ENCODE measurements at regions not wholly inside any gene's neighbourhood (a gene's known extent, or its start where the extent isn't known, plus 50 kb on each side); places are given as distances from the start of the nearest gene placed in this dataset.

- no peaks in the 10 kb centered on the region for H3K9me3 ChIP-seq (ENCODE audit: control insufficient read depth in 2 of 2, insufficient read depth in 1 of 2, low read depth in 1 of 2, low read length in 1 of 2)
- 84 to 85% methylated on average over 4 of the region's 4 CpGs for WGBS, 2 donors
- H3K27ac ChIP-seq (ENCODE audit: low read depth in 2 of 2, low read length in 1 of 2) = no peak overlapping the region
- H3K4me3 ChIP-seq (ENCODE audit: low read depth in 1 of 2, low read length in 2 of 2) = no peak overlapping the region
- H3K27me3 ChIP-seq (ENCODE audit: control insufficient read depth in 1 of 2, insufficient read depth in 2 of 2, low read length in 2 of 2) = no peaks in the 10 kb centered on the region
- no peaks in the 10 kb centered on the region for H3K36me3 ChIP-seq (ENCODE audit: control insufficient read depth in 2 of 2, insufficient read depth in 2 of 2, low read length in 1 of 2)
- peaks cover 0 to 3% of the 10 kb centered on the region in 2 donors for H3K4me1 ChIP-seq (ENCODE audit: control insufficient read depth in 2 of 2, insufficient read depth in 2 of 2, low read length in 1 of 2)
Measured at GRCh38 chr10:111474786-111475185, 398.0 kb downstream of the ADRA2A start.

- Histone ChIP-seq H3K36me3 (ENCODE audit: control insufficient read depth in 2 of 2, insufficient read depth in 2 of 2, low read length in 1 of 2) (no peaks in the 10 kb centered on the region), H3K27ac (ENCODE audit: low read depth in 2 of 2, low read length in 1 of 2) (no peak overlapping the region), H3K9me3 (ENCODE audit: control insufficient read depth in 2 of 2, insufficient read depth in 1 of 2, low read depth in 1 of 2, low read length in 1 of 2) (no peaks in the 10 kb centered on the region), H3K4me1 (ENCODE audit: control insufficient read depth in 2 of 2, insufficient read depth in 2 of 2, low read length in 1 of 2) (peaks cover 1 to 3% of the 10 kb centered on the region in 2 donors), H3K4me3 (ENCODE audit: low read depth in 1 of 2, low read length in 2 of 2) (no peak overlapping the region), H3K27me3 (ENCODE audit: control insufficient read depth in 1 of 2, insufficient read depth in 2 of 2, low read length in 2 of 2) (no peaks in the 10 kb centered on the region)
- 59 to 65% methylated on average over 4 of the region's 4 CpGs for WGBS, 2 donors
Measured at GRCh38 chr10:111475720-111476119, 398.9 kb downstream of the ADRA2A start.

GRCh38 chr10:111478651-111479050, 401.8 kb downstream of the ADRA2A start:
- Histone ChIP-seq H3K27me3 (ENCODE audit: control insufficient read depth in 1 of 2, insufficient read depth in 2 of 2, low read length in 2 of 2) (no peaks in the 10 kb centered on the region), H3K36me3 (ENCODE audit: control insufficient read depth in 2 of 2, insufficient read depth in 2 of 2, low read length in 1 of 2) (no peaks in the 10 kb centered on the region), H3K4me3 (ENCODE audit: low read depth in 1 of 2, low read length in 2 of 2) (no peak overlapping the region), H3K4me1 (ENCODE audit: control insufficient read depth in 2 of 2, insufficient read depth in 2 of 2, low read length in 1 of 2) (peaks cover 2 to 7% of the 10 kb centered on the region in 2 donors), H3K27ac (ENCODE audit: low read depth in 2 of 2, low read length in 1 of 2) (no peak overlapping the region), H3K9me3 (ENCODE audit: control insufficient read depth in 2 of 2, insufficient read depth in 1 of 2, low read depth in 1 of 2, low read length in 1 of 2) (no peaks in the 10 kb centered on the region)
- WGBS, 2 donors = 71 to 76% methylated on average over 3 of the region's 3 CpGs

- Histone ChIP-seq H3K4me3 (ENCODE audit: low read depth in 1 of 2, low read length in 2 of 2) (no peak overlapping the region), H3K36me3 (ENCODE audit: control insufficient read depth in 2 of 2, insufficient read depth in 2 of 2, low read length in 1 of 2) (no peaks in the 10 kb centered on the region), H3K4me1 (ENCODE audit: control insufficient read depth in 2 of 2, insufficient read depth in 2 of 2, low read length in 1 of 2) (peaks cover 2 to 4% of the 10 kb centered on the region in 2 donors), H3K9me3 (ENCODE audit: control insufficient read depth in 2 of 2, insufficient read depth in 1 of 2, low read depth in 1 of 2, low read length in 1 of 2) (no peaks in the 10 kb centered on the region), H3K27me3 (ENCODE audit: control insufficient read depth in 1 of 2, insufficient read depth in 2 of 2, low read length in 2 of 2) (no peaks in the 10 kb centered on the region), H3K27ac (ENCODE audit: low read depth in 2 of 2, low read length in 1 of 2) (no peak overlapping the region)
- WGBS, 2 donors = 89 to 92% methylated on average over 2 of the region's 2 CpGs
Measured at GRCh38 chr10:111479966-111480365, 403.1 kb downstream of the ADRA2A start.

- H3K36me3 ChIP-seq (ENCODE audit: control insufficient read depth in 2 of 2, insufficient read depth in 2 of 2, low read length in 1 of 2) = no peaks in the 10 kb centered on the region
- H3K9me3 ChIP-seq (ENCODE audit: control insufficient read depth in 2 of 2, insufficient read depth in 1 of 2, low read depth in 1 of 2, low read length in 1 of 2) = no peaks in the 10 kb centered on the region
- 55 to 64% methylated on average over 5 of the region's 5 CpGs for WGBS, 2 donors
- H3K27me3 ChIP-seq (ENCODE audit: control insufficient read depth in 1 of 2, insufficient read depth in 2 of 2, low read length in 2 of 2) = no peaks in the 10 kb centered on the region
- peaks cover 2 to 4% of the 10 kb centered on the region in 2 donors for H3K4me1 ChIP-seq (ENCODE audit: control insufficient read depth in 2 of 2, insufficient read depth in 2 of 2, low read length in 1 of 2)
- H3K27ac ChIP-seq (ENCODE audit: low read depth in 2 of 2, low read length in 1 of 2) = no peak overlapping the region
- no peak overlapping the region for H3K4me3 ChIP-seq (ENCODE audit: low read depth in 1 of 2, low read length in 2 of 2)
Measured at GRCh38 chr10:111481261-111481826, 404.5 kb downstream of the ADRA2A start.

GRCh38 chr10:111481866-111482265, 405.0 kb downstream of the ADRA2A start:
- no peaks in the 10 kb centered on the region for H3K36me3 ChIP-seq (ENCODE audit: control insufficient read depth in 2 of 2, insufficient read depth in 2 of 2, low read length in 1 of 2)
- no peaks in the 10 kb centered on the region for H3K27me3 ChIP-seq (ENCODE audit: control insufficient read depth in 1 of 2, insufficient read depth in 2 of 2, low read length in 2 of 2)
- H3K4me3 ChIP-seq (ENCODE audit: low read depth in 1 of 2, low read length in 2 of 2) = no peak overlapping the region
- whole genome bisulfite sequencing, 2 donors = 77 to 82% methylated on average over 2 of the region's 2 CpGs
- peaks cover 2 to 4% of the 10 kb centered on the region in 2 donors for H3K4me1 ChIP-seq (ENCODE audit: control insufficient read depth in 2 of 2, insufficient read depth in 2 of 2, low read length in 1 of 2)
- no peaks in the 10 kb centered on the region for H3K9me3 ChIP-seq (ENCODE audit: control insufficient read depth in 2 of 2, insufficient read depth in 1 of 2, low read depth in 1 of 2, low read length in 1 of 2)
- no peak overlapping the region for H3K27ac ChIP-seq (ENCODE audit: low read depth in 2 of 2, low read length in 1 of 2)

GRCh38 chr10:111482621-111483216, 405.9 kb downstream of the ADRA2A start:
- H3K4me1 ChIP-seq (ENCODE audit: control insufficient read depth in 2 of 2, insufficient read depth in 2 of 2, low read length in 1 of 2) = peaks cover 2 to 4% of the 10 kb centered on the region in 2 donors
- H3K27ac ChIP-seq (ENCODE audit: low read depth in 2 of 2, low read length in 1 of 2) = no peak overlapping the region
- 78 to 89% methylated on average over 5 of the region's 5 CpGs for WGBS, 2 donors
- no peak overlapping the region for H3K4me3 ChIP-seq (ENCODE audit: low read depth in 1 of 2, low read length in 2 of 2)
- H3K27me3 ChIP-seq (ENCODE audit: control insufficient read depth in 1 of 2, insufficient read depth in 2 of 2, low read length in 2 of 2) = no peaks in the 10 kb centered on the region
- no peaks in the 10 kb centered on the region for H3K9me3 ChIP-seq (ENCODE audit: control insufficient read depth in 2 of 2, insufficient read depth in 1 of 2, low read depth in 1 of 2, low read length in 1 of 2)
- no peaks in the 10 kb centered on the region for H3K36me3 ChIP-seq (ENCODE audit: control insufficient read depth in 2 of 2, insufficient read depth in 2 of 2, low read length in 1 of 2)

GRCh38 chr10:111485767-111486166, 408.9 kb downstream of the ADRA2A start:
- Histone ChIP-seq H3K4me1 (ENCODE audit: control insufficient read depth in 2 of 2, insufficient read depth in 2 of 2, low read length in 1 of 2) (peaks cover under 1 to 4% of the 10 kb centered on the region in 2 donors), H3K36me3 (ENCODE audit: control insufficient read depth in 2 of 2, insufficient read depth in 2 of 2, low read length in 1 of 2) (no peaks in the 10 kb centered on the region), H3K4me3 (ENCODE audit: low read depth in 1 of 2, low read length in 2 of 2) (no peak overlapping the region), H3K27ac (ENCODE audit: low read depth in 2 of 2, low read length in 1 of 2) (no peak overlapping the region), H3K9me3 (ENCODE audit: control insufficient read depth in 2 of 2, insufficient read depth in 1 of 2, low read depth in 1 of 2, low read length in 1 of 2) (peaks cover 7 to 8% of the 10 kb centered on the region in 2 donors), H3K27me3 (ENCODE audit: control insufficient read depth in 1 of 2, insufficient read depth in 2 of 2, low read length in 2 of 2) (no peaks in the 10 kb centered on the region)
- 74 to 75% methylated on average over 3 of the region's 3 CpGs for WGBS, 2 donors

GRCh38 chr10:111486346-111486745, 409.5 kb downstream of the ADRA2A start:
- Histone ChIP-seq H3K27ac (ENCODE audit: low read depth in 2 of 2, low read length in 1 of 2) (no peak overlapping the region), H3K4me3 (ENCODE audit: low read depth in 1 of 2, low read length in 2 of 2) (no peak overlapping the region), H3K9me3 (ENCODE audit: control insufficient read depth in 2 of 2, insufficient read depth in 1 of 2, low read depth in 1 of 2, low read length in 1 of 2) (peaks cover 7 to 8% of the 10 kb centered on the region in 2 donors), H3K36me3 (ENCODE audit: control insufficient read depth in 2 of 2, insufficient read depth in 2 of 2, low read length in 1 of 2) (no peaks in the 10 kb centered on the region), H3K27me3 (ENCODE audit: control insufficient read depth in 1 of 2, insufficient read depth in 2 of 2, low read length in 2 of 2) (no peaks in the 10 kb centered on the region), H3K4me1 (ENCODE audit: control insufficient read depth in 2 of 2, insufficient read depth in 2 of 2, low read length in 1 of 2) (peaks cover 0 to under 1% of the 10 kb centered on the region in 2 donors)
- 79 to 84% methylated on average over 1 of the region's 1 CpG for WGBS, 2 donors

GRCh38 chr10:111488668-111489067, 411.8 kb downstream of the ADRA2A start:
- 15 to 19% methylated on average over 2 of the region's 2 CpGs for WGBS, 2 donors
- no peak overlapping the region for H3K27ac ChIP-seq (ENCODE audit: low read depth in 2 of 2, low read length in 1 of 2)
- no peaks in the 10 kb centered on the region for H3K36me3 ChIP-seq (ENCODE audit: control insufficient read depth in 2 of 2, insufficient read depth in 2 of 2, low read length in 1 of 2)
- no peaks in the 10 kb centered on the region for H3K4me1 ChIP-seq (ENCODE audit: control insufficient read depth in 2 of 2, insufficient read depth in 2 of 2, low read length in 1 of 2)
- peaks cover 7 to 8% of the 10 kb centered on the region in 2 donors for H3K9me3 ChIP-seq (ENCODE audit: control insufficient read depth in 2 of 2, insufficient read depth in 1 of 2, low read depth in 1 of 2, low read length in 1 of 2)
- no peaks in the 10 kb centered on the region for H3K27me3 ChIP-seq (ENCODE audit: control insufficient read depth in 1 of 2, insufficient read depth in 2 of 2, low read length in 2 of 2)
- H3K4me3 ChIP-seq (ENCODE audit: low read depth in 1 of 2, low read length in 2 of 2) = no peak overlapping the region

All from esophagus (tissue), 2 donors.